DMS 273 (cell line): ENCODE measurements at regions not wholly inside any gene's neighbourhood (a gene's known extent, or its start where the extent isn't known, plus 50 kb on each side); places are given as distances from the start of the nearest gene placed in this dataset.

Experiments
- DNase-seq: peaks from one replicate; lab custom pipeline; 2025; ENCODE audit not compliant: unreplicated experiment; lab: John Stamatoyannopoulos, UW

DNA sequence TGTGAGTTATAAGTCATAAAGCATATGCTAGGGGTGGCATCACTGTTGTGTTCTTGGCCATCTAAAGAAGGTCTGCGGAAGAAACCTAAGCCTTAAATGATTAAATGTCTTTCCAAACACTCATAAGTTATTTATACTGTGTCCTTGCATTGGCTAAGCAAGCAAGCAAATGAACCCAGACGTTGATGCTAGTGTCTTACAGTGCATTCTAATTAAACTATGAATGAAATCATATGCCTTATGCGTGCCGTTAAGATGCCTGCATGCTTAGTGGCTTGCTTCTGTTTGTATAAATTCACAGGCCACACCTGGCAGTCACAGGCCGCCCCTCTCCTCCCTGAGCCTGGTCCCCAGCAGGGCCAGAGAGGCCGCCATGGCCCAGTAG is 49.9 kb downstream of the RIN2 start:
- no peak for DNase-seq

DNA sequence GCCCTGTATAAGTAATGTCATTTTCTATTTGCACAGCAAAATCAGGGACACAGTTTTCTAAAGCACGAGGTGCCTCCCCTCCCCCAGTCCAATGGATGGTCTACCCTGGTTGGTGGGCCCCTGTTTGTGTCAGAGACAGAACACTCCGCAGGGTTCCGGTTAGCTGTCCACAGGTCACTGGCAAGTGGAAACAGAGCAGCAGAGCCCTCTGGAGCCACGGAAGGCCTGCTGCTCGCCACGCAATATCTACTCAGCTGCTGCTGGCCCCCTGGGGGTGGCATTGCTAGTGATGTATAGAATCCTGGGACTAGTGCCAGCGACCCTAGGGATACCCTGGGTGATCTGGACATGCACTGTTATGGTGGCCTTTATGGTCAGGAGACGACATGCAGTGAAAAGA is 50.4 kb downstream of the RIN2 start:
- DNase-seq: no peak

DNA sequence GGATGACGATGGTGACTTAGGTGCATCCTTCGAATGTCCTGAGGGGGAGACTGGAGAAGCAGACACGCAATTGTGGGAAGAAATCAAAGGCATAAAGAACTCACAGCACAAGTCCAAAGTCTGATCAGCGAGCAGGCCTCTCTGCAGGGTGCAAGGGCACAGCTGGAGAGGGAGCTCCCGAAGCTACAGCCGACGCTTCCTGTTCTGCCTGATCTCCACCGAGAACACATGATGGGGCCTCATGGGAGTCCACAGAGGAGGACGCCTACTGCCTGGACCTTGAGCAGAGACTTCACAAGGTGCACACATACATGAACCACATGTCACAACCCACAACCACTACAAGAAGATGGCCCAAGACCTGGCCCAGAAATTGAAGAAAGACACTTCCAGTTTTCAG is 51.4 kb downstream of the RIN2 start:
- DNase-seq: no peak

DNA sequence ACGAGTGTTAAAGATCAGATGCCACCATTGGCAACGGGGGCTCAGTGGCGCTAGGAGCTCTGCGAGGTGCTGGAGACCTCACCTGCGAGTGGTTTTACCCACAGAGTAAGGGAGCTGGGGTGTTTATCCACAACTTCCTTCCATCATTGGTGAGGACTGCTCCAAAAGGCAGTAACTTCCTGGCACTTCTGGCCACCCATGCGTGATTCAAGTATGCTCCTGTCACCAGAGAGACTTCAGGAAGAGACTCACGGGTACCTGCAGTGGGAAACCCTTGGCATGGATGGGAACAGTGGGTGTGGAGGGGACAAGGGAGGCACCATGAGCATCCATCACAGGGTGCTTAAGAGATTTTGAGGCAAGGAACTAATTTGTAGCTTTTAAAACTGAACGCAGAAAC is 53.2 kb downstream of the RIN2 start:
- no peak for DNase-seq

DNA sequence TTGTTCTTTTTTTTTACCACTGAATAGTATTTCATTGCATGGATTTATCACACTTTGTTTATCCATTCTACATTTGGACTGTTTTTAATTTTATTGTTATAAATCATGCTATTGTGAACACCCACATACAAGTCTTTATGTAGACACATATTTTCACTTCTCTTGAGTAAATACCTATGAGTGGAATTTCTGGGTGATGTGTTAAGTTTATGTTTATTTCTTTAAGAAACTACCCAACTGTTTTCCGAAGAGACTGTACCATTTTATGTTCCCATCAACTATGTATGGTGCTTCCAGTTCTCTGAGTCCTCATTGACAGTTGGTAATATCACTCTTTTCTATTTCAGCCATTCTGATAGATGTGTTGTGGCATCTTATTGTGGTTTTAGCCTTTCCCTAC is 54.0 kb downstream of the RIN2 start:
- DNase-seq: no peak

DNA sequence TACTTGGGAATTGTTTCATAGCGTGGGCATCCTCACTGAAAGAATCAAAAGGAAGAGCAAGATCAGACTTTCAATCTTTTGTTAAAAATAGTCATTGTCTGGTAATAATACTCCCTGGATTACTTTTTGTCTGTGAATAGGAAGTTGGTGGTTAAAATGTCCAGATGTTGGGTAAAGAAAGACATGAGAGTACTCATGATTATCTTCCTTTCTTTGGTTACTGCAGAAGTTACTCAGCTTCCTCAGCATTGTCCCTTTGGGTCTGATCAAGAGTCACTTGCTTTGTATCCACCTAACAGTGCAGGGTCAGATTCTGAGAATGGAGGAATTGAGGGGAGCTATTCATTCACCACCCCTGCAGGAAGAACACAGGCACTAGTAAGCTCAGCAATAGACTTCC is 54.6 kb downstream of the RIN2 start:
- DNase-seq: no peak

DNA sequence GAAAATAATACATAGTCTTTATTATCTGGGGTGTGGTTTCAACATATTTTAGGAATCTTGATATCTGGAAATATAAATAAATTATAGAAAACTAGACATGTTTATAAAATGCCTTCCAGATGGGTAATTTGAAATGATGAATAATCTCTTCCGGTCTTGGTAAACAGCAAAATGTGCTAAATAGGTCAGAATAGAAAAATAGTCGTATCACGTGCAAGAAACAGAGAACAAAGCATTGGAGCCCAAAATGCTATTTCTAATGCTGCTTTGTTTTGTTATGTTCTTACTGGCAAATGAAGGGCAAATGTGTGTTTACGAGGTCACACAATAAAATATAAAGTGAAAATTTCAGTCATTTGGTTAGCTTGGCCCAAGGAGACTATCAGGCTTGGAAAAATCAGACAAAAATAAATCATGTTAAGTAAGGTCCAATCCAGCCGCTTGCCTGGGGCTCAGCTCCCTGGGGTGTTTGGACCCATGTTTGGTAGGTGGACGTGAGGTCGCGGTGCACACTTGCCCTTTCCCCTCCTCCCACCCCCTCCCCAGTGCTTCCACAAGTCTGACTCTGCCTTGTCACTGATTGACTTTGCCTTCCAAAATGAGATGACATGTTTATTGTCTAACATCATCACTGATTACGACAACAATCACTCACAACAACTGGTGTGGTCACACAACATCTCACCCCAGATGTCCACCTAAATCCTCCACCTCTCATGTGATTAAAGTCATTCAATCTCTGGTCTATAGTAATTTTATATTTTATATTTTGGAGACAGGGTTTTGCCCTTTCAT is 56.0 kb downstream of the RIN2 start:
- no peak for DNase-seq

DNA sequence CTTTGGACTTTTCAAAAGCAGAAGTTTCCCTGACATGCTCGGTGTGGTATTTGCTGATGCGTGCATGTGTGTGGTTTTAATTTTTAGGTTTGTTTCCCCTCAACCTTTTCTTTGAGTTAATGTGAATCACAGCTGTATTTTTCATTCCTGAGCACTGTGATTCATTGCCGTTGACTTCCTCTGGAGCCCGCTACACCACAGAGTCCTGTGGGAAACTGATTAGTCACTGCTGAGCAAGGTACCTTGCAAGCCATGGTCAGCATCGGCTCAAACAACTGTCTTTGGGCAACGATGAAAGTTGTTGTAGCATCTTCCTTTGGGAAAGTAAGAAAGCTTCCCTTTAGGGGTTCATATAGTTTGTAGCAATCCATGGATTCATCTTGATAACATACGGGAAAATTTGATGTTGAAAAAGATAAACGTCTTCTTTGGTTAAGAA is 57.5 kb downstream of the RIN2 start:
- DNase-seq: no peak

DNA sequence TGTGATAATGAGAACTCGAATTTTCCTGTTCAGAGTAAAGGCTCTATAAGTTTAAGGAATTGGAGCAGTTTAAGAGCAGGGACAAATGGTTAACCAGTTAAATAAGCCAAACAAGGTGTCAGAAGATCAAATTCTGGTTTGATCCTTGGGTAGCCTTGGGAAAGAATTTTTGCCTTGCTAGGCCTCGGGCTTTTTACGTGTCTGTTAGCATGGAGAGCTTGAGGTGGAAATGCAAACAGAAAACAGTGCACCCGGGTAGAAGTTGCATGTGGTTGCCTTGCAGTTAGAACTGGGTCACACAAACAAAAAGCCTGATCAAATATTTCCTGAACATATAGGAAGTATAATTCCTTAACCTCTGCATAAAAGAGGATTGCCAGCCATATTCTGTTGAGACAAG is 58.3 kb downstream of the RIN2 start:
- no peak for DNase-seq

DNA sequence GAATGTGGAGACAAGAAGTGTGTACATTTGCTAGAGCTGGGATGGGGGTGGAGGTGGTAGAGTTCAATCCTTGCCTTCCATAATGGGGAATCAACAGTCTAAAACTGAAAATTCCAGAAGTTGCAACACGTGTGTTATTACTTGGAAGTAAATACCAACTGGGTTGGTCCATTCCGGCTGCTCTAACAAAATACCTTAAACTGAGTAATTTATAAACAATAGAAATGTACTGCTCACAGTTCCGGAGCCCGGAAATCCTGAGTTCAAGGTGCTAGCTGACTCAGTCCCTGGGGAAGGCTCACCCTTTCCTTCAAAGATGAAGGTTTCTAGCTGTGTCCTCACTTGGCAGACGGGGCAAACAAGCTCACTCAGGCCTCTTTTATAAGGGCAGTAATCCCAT is 59.0 kb downstream of the RIN2 start:
- DNase-seq: no peak

DNA sequence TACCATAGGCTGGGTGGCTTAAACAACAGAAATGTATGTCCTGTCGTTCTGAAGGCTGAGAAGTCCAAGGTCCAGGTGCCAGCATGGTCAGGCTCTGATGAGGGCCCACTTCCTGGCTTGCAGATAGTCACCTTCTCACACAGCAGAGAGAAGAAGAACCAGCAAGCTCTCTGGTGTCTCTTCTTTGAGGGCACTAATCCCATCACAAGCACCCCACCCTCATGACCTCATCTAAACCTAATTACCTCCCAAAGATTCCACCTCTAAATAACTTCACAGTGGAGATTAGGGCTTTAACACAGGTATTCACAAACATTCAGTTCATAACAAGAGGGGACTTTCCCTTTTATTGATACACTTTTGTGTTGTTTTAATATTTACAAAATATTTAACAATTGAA is 61.1 kb downstream of the RIN2 start:
- no peak for DNase-seq

DNA sequence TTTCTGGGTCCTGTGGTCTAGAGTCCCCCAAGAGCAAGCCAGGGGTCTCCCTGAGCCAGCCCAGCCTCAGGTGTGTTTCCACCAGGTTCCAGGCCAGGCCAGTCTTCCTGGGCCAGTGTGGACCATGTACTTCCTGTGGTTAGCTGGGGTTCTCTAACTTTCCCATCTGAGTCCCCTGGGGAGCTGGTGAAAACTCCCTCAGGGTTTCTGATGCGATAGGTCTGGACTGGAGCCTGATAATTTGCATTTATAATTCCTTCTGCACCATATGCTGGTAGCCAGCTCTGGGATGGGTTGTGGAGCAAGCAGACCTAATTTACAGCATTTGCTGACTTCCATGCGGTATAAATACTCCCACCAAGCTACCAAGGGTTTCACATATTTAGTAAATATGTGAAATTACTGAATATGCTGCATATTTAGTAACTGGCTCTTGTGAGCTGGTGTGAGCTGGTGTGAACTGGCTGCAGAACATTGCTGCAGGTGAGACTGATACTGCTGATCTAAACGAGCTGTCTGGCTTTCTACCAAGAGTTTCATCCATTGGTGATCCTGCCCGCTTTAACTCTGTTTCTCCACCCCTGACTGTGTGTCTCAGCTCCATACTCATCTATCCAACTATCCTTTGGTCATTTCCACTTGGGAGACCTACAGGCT is 62.6 kb downstream of the RIN2 start:
- peak; percentile 91 for DNase-seq

DNA sequence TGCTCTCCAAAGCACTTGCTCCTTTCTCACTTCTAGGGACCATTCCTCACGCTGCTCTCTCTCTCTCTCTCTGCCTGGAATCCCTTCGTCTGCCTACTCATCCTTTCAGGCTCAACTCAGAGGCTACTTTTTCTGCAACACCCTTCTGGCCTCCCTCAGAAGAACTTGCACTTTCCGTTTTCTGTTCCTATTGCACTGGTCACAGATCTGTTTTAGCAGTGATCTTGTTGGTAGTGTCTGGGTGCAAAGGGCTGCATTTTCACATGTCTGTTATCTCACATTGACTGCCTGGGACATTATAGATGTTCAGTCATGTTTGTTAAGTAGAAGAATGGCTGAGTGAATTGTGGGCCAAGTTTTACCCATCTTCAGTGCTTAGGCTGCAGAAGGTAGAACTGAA is 63.5 kb downstream of the RIN2 start:
- DNase-seq: no peak

DNA sequence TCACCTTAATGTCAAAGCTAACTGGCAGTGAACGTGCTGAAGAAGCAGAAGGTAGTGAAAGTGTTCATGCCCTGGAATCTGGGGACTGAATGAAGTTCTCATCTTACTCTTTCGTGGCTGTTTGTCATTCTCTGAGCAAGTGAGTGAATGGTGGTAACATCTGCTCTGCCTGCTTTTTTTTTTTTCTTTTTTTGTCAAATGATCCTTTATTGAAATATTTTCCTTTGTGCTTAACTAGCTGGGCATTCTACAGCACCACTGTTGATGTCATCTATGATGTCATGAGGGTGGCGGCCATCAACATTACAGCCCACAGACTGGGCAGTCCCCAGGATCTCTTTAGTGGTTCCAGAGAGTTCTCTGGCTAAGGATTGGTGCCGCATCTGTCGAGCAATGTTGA is 65.2 kb downstream of the RIN2 start:
- peak; percentile 45 for DNase-seq

DNA sequence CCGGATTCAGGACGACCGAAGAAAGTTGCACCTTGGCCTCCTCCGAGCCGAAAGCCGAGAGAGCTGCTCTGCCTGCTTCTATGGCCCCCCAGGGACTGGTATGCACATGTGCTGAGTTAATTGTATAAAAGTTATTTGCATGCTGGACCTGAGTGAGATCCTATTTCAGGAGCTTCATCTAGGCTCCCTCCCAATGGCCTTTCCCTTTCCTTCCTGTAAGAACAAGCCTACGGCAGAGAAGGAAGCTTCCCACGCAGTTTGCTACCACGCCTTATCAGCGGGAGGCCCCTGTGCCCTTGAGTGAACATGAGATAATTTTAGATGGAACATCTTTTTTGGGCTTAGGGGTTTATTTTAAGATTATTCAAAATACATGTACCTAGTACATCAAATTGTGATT is 65.9 kb downstream of the RIN2 start:
- DNase-seq: peak; percentile 81

DNA sequence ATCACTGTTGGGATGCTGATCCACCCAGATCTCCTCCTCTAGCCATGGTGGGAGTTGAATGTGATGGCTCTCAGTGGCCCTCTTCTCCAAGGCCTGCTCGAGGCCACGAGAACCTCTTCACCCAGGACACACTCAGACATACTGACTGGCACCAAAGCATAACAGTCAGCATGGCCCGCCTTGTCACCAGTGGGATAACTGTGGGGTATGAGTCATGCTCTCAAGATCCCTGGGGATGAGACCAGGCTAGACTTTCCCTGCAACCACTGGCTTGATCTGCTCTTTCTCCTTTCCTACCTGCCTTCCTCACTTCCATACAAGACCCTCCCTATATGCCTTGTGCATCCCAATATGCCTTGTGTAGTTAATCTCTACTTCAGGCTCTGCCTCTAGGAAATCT is 66.8 kb downstream of the RIN2 start:
- no peak for DNase-seq

DNA sequence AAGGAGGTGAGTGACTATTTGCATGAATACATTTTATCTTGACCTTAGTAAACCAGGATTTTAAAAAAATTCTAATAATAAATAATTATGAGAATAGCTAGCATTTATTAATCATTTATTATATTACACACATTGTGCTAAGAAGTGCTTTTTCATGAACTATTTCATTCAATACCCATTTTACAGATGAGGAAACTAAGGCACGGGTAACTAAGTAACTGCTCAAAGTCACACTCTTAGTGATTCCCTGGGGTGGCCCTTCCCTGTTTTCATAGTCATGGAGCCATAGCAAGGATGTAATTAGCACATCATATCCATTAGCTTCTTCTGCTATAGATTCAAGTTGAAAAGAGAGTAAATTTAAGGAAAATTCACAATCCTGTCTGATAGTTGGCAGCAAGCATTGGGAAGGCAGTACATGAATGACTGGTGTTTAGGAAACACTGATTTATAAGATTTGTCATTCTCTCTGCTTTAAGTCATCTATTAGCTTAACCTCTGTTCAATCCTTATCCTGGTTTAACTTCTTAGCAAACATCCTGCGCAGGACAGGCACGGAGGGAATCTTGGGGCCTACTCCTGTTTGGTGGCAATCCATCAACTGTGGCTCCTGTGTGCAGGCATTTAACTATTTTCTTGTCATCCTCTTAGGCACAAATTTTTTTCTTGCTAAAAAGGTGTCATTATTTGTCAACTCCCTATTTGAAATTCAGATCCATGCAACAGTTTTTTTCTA is 68.3 kb downstream of the RIN2 start:
- no peak for DNase-seq

DNA sequence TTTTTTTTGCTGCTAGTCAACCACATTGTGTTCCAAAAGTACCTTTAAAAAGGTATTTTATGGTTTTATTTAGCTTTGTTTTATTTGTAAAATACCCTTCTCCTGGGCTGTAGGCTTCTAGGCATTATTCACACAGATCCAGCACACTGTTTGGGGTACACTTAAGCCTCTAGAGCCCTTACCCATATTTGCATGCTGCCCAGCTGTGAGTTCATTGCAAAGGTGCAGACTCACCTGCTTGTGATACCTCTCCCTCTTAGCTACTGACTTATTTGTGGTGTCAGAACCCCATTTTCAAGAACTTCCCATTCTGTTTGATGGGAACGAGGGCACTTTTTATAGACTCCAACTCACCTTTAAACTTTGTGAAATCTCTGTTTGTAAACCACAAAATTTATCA is 69.8 kb downstream of the RIN2 start:
- DNase-seq: no peak

DNA sequence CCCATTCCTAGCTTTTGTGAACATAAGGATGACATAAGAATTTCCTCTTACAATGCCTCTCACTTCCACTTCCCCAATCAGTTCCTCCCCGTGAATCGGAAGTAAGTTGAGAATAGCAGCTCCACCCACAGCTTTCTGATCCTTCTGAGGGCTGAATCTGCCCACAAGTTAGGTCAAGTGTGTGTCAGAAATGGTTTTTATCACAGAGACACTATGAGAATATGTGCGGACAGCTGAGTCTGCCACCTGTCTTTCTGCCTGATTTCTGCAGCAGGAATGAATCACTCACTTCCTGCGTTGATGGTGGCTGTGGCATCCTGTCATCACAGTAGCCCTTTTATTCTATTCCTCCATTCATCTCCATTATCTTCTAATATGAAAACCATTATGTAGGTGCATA is 70.2 kb downstream of the RIN2 start:
- DNase-seq: no peak

DNA sequence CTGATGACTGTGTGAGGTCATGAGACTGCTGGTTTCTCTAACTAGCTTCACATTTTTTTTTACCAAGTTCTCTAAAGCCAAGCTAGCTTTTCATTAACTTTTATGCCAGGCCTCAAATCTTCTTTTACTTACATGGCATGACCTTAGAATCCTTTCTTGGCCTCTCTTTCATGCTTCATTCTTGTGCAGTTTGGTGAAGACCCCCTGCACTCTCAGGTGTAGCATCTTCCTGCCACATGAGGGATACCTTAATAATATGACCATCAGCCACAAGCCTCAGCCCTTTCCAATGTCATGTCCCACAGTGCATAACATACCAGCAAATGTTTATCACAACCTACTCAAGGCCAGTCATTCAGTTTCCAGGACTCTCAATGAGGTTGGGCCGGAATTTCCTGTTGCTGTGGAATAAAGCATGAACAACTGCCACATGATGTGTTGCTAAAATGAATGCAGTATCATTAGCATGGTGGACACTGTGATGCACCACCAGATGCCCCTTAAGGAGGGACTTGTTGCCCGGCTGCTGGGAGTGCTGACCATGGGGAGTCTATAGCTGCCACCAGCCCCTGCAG is 72.2 kb downstream of the RIN2 start:
- no peak for DNase-seq

DNA sequence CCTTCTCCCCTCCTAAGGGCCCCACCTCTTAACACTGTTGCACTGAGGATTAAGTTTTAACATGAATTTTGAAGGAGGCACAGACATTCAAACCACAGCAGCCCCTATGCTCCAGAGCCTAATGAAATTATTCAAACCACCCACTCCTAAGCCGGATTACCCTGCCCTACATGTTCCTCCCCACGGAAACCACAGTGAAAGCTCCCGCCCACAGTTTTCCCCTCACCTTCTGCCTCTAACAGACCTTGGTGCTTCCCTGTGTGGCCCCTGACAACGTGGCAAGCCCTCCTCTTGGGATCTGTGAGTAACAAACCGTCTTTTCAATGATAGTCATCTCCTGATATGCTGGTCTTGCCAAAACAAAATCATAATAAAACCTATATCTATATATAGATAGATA is 74.8 kb downstream of the RIN2 start:
- no peak for DNase-seq

DNA sequence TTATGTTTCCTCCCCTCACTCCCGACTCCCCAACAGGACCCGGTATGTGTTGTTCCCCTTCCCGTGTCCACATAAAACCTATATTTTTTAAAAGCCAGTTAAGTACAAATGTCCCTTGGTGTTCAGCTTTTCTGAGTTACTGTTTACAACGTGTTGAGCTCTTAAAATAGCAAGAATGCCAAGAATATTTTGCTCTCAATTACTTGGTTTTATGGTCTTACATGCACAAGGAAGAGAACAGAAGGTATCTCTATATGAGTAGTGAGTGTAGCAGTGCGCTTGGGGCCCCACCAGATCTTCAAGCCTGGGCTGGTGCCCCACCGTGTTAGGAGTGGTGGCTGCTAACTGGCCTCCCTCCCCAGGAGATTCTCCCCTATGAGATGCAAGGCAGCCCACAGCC is 75.3 kb downstream of the RIN2 start:
- DNase-seq: no peak
